GM18870 (cell line): ENCODE measurements at regions not wholly inside any gene's neighbourhood (a gene's known extent, or its start where the extent isn't known, plus 50 kb on each side); places are given as distances from the start of the nearest gene placed in this dataset.

Source experiments
- ATAC-seq: cut with Tn5 transposase; IDR thresholded peaks from one replicate; pipeline ENCODE4 v1.9.1; 2021; ENCODE audit warnings: moderate library complexity; ENCODE audit not compliant: unreplicated experiment

DNA sequence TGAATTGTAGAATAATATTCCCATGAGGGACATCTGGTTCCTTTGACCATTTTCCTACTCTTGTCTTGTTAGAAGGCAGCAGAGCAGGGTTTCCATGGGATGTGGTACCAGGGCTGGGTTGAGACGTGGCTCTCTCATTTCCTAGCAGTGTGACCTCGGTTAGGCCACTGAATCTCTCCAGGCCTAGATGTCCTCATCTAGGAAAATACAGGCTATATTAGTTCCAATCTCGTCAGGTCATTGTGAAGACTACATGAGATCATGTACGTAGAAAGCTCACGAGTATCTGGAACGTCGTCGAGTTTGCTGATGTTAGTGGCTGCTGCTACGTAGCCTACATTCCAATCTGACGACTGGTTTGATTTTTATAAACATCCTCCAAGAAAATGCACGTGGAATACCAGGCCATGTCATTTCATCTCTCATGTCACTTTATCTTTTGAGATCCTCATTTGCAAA lies 278.2 kb upstream of the GATB start:
- no peak for ATAC-seq

DNA sequence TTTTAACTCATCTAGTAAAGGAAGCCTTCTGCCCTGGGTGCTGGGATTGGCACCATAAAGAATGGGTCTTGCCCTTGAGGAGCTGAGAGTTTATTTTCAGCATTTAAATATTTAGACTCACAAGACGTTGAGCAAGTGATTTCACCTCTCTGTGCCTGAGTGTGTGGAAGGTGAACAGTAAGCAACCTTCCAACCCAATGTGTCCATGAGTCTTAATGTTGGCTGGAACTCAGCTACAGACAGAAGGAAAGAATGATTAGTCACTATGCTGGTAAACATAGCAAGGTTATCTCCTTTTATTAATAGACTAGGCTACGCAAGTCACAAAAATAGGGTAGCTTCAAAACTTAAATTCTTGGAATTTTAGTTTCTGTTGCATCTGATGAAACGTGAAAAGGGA lies 277.4 kb upstream of the GATB start:
- ATAC-seq, result no peak

DNA sequence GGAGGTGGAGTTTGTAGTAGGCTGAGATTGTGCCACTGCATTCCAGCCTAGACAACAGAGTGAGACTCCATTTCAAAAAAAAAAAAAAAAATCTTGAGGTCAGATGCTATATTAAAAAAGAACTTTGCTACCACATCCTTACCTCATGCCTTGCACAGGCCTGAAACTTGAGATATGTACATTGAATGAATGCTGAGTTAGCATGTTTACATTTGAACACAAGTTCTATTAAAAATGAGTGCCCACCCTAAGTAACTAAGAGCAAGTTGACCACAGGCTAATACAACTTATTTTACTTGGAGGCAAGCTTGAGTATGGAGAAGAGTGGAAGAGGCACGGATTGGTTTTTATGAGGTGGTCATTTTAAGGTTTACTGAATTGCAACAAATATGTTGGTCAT lies 276.6 kb upstream of the GATB start:
- no peak for ATAC-seq

DNA sequence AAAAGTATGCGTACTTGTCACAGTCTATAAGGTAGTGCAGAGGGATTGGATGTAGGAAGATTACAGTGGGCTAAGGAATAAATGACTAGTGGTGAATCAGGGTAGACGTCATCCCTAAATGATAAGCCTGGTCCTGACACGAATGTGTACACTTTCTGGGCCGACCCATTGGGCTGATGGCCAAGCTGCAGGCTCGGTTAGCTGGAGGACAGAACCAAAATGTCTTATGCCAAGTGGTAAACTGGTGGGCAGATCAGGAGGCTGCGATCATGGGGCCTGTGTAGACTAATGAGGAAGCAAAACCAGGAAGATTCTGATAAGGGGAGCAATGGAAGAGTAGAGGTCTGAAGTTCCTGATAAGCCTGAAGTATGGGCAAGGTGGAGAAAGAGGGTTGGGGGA lies 272.8 kb upstream of the GATB start:
- no peak for ATAC-seq

DNA sequence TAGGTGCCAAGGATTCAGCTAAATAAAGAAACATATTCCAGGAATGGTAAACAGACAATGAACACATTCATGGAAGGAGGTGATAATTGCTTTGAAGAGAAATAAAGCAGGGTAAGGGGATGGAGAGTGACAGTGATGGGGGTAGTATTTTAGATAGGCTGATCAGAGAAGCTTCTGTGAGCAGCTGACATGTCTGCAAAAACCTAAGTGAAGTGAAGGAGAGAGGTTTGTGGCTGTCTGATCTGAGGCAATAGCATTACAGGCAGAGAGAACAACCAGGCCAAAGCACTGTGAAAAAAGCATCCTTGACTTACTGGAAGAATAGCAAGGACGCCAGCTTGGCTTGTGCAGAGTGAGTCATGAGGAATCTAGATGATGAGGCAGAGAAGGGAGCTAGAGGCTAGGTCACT lies 271.9 kb upstream of the GATB start:
- ATAC-seq, result no peak

DNA sequence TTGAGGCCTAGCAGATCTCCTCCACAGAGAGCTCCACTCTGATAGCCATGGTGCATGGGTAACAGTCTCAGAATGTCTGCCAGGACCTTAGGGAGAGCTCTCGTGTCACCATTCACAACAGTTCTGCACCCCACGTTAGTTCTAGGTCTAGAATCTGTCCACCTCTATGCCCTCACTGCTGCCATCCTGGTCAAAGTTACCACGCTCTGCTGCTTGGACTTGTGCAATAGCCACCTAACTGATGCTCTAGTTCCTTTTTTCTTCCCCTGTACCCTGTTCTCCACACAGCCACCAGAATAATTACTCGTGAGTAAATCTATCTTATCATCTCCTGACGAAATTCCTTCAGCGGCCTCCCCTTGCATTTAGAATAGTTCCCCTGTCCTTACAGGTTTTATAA lies 268.8 kb upstream of the GATB start:
- ATAC-seq, result no peak

DNA sequence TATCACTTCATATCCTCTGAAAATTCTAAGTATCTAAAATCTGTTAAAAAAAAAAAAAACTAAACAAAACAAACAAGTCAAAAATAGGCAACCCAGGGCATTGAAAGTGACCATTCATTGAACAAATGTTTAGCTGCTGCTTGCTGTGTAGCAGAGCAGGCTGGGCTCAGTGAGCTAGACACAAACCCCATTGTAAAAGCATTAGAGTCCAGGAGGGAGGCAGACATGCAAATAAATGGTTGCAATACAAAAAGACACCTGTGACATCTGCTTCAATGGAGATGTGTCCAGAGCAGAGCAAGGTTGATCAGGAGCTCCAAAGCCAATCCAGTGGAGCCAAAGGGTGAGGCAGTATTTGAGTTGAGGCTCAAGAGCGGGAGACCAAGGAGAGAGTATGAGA lies 267.3 kb upstream of the GATB start:
- ATAC-seq, result no peak

DNA sequence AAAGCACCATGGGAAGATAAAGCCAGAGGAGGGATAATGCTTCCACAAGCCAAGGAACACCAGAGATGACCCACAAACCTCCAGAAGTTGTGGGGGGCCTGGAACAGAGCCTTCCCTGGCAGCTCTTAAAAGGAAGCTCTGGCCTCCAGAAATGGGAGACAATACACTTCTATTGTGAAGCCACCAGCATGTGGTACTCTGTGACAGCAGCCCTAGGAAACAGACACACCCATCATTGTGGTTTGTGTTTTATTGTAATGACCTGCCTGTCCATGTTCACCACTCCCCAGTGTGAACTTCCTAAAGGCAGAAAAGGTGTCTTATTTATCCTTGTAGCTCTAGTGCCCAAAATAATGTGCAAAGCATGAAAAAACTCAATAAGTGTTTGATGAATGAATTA lies 264.1 kb upstream of the GATB start:
- no peak for ATAC-seq

DNA sequence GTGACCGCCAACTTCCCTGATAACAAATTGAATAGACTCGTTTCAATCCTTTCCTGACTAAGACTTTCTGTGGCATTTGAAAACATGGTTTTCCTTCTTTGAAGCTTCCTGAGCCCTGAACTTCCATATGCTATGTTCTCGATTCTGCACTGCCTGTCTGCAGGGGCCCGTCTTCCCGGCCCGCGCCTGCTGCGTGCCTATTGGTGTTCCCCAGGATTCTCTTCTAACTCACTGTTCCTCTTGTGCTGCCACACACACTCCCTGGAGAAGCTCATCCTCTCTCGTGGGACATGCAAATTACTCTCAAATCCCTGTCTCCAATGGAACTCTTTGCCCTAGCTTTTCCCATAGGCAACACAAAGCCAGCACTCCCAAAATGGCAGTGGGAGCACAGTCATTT lies 262.9 kb upstream of the GATB start:
- ATAC-seq, result no peak

DNA sequence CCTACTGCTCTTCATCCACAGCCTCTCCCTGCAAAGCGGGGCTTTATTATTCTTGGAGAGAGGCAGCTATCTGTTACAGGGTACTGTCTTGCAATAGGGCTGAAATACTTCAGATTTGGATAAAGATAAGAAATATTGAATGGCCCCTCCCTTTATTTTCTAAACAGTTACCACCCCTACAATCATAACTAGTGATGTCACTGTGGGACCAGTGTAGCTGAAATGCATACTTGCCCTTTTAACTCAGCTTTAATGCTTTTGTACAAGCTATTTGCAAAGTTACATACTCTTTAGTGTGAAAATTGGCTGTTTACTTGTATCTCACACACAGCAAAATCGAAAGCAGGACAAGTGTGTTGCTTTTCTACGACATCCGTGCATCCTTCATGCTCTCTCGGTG lies 261.7 kb upstream of the GATB start:
- no peak for ATAC-seq

DNA sequence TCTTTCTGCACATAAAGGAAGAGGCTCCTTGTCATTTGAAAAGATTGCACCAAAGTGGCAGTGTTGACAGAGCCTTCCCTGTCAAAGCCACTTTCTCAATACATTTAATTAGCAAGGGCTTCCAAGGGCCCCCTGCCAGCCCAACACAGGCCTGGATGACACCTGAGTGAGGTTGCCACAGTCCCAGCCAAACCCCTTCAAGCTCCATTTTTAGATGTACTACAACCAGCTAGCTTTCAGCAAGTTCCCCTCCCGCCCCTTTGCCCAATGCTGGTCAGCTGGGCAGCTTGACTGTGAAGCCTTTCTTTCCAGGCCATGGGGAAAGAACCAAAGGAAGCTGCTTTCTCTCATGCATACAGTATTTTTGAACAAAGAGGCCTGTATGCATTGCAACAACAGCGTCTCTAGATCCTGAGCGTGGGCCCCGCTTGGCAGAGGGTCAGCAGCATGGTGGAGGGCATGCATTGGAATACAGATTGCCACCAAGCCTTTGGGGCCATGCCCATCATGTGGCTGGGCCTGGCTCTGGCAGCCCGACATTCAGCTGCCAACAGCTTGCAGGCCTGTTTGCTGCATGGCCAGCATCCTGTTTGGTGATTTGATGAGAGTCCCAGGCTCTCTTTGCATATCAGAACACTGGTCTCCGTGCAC lies 261.1 kb upstream of the GATB start:
- no peak for ATAC-seq

DNA sequence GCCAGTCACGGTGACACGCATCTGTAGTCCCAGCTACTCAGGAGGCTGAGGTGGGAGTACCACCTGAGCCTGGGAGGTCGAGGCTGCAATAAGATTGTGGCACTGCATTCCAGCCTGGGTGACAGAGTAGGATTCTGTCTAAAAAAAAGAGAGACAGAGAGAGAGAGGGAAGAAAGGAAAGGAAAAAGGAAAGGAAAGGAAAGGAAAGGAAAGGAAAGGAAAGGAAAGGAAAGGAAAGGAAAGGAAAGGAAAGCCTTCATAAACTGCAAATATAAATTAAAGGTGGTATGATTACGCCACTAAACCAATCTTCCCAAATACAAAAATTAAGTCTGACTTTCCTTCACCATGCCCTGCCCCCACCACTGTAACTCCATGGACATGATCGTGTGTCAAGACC lies 259.3 kb upstream of the GATB start:
- ATAC-seq, result no peak

DNA sequence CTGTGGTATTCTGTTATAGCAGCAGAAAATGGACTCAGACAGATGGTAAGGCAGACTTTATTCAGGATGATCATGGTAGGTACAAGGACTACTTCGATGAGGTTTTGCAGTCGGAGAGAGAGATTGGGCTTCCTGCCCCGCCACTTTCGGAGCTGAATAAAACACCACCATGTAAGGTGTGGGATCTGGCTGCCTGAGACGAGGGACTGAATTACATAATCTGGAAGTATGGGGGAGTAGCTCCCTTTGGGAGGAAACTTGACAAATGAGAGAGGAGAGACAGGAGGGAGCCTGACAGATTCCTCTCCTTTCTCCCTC lies 255.5 kb upstream of the GATB start:
- no peak for ATAC-seq

DNA sequence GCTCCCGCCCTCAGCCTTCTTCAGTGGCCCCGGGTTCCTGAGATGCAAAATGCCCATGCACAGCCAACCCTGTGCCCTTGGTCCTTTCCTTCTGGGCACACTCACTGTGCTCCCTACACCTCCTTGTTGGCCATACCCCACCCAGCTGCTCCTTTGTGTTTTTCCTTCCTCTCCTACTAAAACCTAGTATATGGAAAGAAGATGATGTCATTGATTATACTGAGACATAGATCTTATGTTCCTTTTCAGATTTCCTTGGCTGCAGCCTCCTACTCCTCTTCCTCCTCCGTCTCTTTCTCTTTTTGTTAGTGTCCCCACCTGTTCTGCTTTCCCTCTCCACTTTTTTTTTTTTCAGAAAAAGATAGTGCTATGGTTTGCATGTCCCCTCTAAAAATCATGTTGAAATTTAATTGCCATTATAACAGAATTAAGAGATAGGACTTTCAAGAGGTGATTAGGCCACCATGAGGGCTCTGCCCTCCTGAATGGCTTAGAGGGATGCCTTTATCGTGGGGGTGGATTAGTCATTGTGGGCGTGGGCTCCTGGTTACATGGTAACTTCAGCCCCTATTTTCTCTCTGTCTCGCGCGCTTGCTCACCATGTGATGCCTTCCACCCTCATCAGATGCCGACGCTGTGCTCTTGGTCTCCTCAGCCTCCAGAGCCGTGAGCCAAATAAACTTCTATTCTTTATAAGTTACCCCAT lies 254.9 kb upstream of the GATB start:
- no peak for ATAC-seq

DNA sequence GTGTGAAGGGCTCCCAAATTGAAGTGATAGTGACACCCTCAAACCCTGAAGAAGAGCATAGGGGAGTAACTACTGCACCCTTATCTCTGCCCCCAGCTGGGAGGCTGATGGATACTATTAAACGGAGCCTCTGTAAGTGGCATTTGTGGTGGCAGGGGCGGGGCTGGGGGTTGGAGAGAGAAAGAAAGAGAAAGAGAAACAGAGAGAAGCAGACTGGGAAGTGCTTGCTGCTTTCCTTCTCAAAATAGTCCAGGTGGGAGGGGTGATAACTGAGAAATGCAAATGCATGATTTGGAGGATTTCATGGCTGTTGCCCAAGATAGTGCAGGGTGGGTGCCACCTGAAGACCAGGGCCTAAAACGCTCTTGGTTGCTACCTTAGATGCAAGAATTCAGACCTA lies 253.5 kb upstream of the GATB start:
- peak; percentile 95 for ATAC-seq

DNA sequence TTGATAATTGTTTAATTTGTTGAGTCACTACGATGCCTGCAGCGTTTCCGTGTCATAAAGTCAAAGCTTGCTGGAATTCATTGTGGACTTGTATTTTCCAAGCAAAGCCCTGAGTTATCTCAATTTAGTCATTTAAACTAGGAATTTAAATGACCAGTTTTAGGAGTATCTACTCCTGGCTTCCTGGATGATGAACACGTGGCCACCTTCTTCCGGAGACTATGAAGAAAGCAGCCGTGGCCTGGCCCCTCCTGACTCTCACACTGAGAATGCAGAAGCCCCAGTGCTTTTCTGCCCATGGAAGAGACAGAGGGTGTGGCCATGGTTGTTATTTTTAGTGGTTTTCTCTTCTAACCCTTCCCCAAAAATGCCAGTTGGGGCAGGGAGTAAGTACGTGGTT lies 250.7 kb upstream of the GATB start:
- ATAC-seq, result no peak

DNA sequence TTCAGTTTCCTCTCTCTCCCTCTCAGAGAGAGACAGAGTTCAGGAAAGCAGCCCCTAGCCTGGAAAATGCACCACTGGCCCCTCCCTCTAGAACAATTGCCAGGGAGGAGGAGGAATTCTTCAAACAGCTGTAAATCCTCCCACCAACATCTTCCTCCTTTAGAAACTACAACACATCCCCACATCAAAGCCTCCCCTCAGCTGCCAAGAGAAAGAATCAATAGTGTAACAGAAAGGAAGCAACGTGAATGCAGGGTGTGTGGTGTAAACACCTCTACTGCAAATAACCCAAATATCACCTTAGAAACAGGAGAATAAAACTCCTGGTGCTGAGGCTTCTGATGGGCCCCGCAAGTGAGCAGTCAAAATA lies 249.9 kb upstream of the GATB start:
- ATAC-seq, result no peak

DNA sequence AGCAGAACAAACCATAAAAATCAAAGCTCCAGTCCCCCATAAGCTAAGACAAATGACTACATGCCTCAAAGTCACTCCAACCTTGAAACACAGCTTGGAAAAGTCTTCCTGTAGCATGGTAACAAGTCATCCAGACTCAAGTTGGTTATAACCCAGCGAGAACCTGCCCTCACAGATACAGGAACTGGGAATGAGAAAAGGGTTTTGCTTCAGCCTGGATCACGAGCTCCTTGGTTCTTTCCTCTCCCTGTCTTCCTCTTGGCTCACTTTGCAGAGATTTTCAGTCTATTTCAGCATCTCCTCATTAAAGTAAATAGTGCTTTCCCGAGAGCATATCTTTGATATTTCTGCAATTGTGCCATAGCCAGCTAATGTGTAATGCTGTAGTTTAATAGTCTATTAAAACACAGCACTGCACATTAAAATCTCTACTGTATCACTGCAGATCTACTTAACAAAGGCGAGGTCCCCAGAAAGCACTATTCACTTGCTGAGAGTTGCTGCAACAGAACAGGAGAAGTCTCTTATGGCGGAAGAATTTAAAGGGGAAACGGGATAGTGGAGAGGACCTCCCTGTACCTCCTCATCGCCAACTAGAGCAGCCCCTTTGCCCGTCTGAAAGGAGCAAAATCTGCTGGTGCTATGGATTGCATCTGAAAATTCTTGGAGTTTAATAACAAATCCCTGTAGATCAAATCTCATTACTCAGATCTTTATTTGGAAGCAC lies 249.3 kb upstream of the GATB start:
- no peak for ATAC-seq

DNA sequence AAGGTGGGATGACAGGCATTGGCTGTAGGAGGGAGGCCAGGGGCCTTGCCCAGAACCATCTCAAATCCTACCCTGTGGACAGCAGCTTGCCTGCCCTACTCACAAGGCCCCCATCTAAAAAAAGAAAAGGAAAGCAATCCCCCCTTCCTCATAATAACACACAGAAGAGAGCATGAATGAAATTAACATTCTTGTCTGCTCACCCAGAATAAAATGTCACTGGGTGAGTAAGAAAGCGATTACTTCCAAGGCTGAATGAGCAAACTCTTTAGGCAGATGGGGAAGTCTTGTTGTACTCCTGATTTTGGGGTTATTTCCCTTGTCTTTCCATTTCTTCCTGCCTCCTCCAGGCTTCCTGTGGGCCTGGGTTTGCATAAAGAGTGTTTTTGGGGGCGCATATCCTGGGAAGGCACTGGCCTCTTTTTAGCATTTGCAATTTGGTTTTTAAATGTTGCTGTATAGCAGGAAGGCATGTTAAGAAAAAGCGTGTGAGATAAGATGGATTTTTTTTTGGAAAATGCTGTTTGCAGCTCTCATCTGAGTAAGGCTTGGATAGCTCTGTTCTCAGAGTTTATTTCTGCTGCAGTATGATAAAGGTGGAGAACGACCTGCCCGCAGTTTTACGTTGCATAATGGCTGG lies 248.3 kb upstream of the GATB start:
- ATAC-seq, result no peak

DNA sequence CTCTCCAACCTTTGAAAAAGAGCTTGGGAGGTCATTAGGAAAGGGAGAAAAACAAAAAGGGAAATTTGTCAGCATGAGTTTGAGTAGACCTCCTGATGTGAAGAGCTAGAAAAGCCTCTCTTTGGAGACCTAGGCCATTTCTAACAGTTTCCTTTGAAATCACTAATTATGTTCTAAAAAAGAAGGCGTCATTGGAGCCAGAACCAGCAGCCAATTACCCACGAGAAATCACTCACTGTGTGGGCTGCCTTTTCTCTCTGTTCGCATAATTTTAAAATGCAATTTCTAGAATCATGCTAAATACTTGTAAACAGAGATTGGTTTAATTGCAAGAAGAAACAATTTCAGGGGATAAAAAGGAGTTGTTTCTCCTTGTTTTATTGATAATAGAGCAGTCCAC lies 246.3 kb upstream of the GATB start:
- no peak for ATAC-seq

DNA sequence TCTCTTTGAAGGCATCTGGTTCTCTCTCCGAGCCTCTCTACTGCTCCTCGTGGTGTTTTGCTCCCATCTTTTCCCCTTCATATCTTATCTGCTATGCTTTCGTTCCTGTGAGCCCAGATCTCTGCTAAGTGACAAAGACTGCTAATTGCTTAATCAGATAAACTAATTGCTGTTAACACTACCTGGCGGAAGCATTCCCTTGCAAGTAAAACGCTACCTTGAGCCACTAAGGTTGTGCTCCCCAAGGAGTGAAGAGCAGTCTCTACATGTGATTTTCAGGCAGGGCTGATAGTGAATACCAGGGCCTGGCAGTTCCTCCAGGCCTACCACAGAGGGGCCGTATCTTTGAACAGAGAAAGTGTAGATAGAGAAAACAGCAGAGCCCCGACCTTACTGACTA lies 244.0 kb upstream of the GATB start:
- ATAC-seq, result no peak

DNA sequence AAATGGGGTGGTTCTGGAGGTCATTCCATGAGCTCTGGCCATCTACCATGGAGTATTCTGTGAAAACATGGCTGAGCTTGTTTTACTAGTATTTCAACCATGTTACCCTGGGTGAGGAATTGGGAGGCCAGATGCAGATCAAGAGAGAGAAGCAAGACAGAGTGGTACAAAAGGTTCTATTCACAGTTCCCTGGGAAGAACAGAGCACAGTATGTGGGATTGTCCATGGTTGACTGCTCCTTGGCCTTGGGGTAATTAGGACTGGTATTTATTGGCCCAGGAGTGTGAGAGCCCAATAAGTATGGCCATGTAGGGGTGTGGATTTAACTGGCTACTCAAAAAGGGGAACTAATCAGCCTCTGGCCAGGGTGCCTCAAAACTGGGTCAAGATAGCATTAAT lies 239.7 kb upstream of the GATB start:
- no peak for ATAC-seq
